ENCODE measurements at regions not wholly inside any gene's neighbourhood (a gene's known extent, or its start where the extent isn't known, plus 50 kb on each side); places are given as distances from the start of the nearest gene placed in this dataset.

DNA sequence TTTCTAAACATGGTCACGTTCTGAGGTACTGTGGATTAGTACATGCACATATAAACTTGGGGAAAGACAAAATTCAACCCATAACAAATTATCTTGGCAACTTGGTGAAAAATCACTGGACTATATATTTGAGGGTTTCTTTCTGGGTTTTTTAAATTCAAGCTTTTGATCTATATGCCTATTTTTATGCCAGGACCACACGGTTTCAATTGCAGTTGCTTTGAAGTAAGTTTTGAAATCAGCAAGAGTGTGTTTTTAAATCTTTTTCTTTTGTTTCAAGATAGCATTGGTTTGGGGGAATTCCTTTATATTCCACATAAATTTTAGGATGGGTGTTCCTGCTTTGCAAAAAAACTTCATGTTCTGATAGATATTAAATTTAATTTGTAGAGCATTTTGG lies 406.4 kb upstream of the VWC2 start:
- DNase-seq, result no peak

DNA sequence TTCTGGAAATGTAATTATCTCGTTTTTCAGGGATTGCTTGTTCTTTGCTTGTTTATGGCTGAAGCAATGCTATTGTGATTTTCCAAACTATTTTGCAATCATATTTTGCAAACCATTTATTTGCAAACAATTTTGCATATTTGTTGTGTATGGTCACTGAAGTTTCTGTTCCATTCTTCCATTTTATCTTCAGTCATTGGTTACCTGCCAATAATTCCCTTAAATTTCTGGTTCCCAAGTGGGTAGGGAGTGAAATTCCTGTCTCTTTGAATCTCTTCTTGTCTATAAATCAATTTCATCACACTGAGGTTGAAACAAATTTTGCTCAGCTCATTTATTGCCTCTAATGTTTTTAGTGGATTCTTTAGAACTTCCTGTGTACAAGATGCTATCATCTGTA lies 401.7 kb upstream of the VWC2 start:
- no peak for DNase-seq

DNA sequence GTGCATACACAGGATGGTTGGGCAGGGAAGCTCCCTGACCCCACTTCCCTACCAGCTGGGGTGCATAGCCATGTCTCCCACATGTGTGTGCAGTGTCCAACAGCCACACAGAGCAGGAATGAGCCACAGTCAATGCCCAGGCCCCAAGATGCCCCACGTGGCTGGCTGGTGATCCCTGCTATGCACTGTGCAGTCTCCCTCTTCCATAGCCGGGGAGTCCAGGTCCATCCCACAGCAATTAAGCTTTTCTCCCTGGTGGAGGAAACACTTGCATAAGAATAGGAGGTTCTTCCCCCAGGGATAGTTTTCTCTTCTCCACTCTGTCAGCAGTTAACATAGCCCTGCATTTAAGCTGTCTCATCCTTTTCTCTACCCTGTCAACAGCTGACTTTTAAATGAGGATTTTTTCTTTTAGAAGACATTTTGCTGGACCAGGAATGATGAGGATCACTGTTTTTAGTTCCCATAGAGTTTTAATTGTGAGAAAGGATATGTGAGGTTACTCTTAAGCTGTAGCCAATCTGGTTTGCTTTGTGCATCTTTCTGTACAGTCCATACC lies 396.5 kb upstream of the VWC2 start:
- no peak for DNase-seq

DNA sequence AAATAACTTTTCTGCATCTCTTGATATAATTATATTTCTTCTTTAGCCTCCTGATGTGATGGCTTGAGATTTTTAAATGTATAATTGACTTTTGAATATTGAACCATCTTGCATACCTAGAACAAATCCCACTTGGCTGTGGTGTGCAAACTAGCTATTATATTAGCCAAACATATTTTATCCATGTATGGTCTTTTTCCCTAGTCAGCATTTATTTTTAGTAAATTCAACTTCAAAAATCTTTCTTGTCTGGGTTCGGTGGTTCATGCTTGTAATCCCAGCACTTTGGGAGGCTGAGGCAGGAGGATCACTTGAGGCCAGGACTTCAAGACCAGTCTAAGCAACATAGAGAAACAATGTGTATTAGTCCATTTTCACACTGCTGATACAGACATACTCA lies 386.6 kb upstream of the VWC2 start:
- no peak for DNase-seq

DNA sequence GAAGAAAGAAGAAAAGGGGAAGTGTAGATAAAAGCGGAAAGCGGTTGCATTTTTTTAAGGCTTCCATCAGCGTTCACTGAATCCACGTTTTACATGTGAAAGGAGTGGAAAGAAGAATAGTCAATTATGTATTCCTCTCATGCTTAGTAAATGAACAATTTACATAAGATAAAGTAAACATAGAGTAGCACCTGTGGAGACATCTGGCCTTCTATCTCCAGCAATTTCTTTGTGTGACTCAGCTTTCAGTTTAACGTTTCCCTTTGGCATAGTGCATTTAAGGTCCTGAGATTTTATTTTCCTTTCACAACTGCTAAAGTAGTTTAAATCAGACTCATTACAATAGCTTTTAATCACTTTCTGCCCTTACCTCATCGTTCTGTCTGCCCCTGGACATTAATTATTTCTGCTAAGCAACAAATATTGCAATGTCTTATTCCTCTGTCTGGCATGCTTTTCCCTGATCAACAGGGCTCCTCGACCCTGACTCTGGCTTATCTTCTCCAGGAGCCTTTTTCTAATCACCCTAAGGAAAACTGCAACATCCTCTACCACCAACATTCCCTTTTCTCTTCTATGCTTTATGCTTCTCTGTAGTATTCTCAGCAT lies 383.5 kb upstream of the VWC2 start:
- no peak for DNase-seq

DNA sequence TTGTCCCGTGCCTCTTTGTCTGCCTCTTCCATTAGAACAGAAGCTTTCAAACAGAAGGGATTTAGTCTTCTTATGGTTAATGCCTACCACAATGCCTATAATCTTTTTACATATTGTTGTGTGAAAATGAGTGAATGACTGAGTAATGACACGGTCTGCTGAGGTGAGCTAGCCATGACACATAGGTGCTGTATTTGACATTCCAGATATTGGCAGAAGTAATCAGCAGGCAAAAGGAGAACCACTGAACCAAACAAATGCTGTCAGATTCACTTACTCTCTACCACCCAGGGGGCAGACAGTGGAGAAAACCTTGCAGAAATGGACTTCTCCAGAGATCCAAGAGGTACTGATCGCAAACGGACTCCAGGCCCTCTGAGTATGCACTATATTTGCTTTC lies 377.2 kb upstream of the VWC2 start:
- DNase-seq, result no peak

DNA sequence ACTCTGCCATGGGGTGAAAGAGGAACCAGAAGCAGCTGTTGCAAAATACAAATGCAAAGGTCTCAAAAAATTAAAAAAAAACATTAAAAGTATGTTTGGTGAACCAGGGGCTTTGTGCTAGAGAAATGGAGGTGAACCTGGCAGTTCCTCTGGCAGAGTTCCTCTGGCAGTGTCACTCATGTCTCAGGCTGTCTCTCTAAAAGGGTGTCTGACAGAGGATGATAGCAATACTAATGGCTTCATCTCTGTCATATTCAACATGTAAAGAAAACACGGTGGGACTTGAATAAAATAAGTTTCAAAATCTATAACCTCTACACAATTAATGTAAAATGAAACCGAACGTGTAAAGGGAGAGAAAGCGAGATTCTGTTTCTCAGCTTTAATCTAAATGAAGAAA lies 375.7 kb upstream of the VWC2 start:
- DNase-seq, result no peak

DNA sequence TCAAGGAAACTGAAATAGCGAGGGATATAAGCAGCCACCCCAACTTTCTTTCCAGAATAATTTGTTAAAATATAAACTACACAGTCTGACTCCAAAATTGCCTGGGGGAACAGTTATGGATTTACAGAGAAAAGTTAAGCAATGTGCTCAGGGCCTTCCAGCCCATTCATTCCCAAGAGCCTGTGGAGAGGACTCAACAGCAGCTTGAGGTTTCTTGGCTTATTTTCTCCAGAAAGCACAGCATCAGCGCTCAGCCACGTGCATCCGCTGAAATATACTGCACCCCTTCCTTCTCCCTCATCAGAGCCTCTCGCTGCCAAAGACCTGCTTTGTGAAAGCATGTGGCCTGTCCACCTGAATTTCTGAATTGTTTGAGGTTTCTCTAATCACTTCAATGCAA lies 375.2 kb upstream of the VWC2 start:
- no peak for DNase-seq

DNA sequence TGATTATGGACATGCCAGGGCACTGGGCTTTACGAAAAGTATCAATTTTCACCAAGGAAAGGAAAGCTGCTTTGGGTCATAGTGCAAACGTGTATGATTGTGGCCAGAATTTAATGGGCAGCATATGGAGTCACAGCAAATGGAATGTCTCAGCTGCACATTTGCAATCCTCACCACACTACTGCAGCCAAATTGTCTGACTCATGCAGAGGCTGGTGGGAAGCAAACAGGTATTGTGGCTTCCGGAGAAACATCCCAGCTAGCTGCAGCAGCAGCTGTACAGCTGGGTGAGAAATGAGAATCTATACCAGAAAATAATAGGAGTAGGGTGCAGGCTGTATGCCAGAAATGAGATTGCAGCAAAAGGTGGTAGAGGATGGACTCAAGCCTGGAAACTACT lies 374.7 kb upstream of the VWC2 start:
- no peak for DNase-seq

DNA sequence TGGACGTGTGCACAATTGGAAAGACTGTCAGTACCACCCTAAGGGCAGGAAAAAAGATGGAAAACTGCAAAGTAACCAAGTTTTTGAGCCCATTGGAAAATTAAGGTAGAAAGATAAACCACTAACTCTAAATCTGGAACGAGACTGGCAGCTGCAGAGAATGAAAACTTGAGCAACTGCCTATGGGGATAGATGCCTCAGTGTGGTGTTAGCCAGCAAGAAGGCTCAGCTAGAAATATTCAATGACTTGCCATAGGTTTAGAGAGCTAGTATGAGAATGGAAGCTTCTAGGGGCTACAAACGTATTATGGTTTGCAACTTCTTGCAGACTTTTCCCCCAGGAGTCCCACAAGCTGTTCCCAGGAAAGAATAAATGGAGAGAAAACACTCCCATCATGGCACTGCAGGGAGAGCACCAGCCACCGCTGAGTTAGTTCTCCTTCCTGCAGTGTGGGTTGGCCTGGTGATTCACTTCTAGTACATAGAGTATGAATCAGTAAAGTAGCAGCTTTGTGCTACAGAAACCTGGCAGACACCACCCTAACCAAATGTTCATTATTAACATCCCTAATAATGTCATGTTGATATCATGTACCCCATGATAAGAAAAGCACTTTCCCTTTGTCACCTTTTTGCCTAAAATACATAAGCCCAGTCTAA lies 372.4 kb upstream of the VWC2 start:
- DNase-seq, result peak in 6 of 56 donors; percentile 2 to 34 (median 6)

DNA sequence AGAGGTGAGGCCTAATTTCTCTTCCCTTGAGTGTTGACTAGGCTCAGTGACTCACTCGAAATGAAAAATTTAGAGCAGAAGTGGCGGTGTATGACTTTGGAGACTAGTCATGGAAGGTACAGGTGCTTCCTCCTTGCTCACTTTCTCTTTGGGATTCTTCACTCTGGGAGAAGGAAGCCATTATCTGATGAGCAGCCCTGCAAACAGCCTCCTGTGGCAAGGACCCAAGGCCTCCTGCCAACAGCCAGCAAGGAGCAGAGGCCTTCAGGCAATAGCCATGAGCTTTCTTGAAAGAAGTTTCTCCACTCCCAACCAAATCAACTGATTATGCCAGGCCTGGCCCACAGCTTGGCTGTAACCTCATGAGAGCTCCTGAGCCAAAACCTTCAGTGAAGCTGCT lies 369.6 kb upstream of the VWC2 start:
- no peak for DNase-seq

DNA sequence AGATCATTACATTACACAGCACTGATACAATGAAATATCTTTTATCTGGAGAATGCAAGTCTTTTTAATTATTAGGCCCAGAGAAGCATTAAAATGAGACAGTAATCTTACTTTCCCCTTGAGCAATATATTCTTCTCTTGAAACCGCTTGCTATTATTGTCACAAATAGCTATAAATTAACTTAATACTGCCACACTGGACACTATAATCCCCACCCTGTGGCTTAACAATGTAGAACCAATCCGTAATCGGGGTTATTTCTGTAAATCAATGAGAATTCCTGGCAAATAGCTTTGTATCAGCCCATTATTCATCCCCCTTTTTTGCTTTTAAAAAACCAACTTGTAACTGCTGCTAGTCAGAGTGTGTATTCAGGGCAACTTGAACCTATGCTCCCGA lies 366.2 kb upstream of the VWC2 start:
- no peak for DNase-seq

DNA sequence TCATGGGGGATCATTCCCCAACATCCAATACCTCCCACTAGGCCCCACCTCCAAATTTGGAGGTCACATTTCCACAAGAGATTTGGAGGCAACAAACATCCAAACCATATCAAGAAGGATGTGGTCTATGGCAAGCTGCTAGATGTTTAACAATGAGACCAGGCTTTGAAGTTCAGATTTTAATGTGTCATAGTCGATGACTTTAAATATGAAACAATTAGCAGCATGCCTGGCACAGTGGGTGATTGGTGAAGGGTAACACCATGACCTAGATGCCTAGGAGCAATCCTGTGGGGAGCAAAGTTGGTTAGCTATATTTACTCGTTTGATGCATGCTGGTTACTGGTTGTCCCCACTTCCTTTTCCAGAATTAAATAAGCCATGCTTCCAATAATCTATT lies 356.4 kb upstream of the VWC2 start:
- DNase-seq, result no peak

DNA sequence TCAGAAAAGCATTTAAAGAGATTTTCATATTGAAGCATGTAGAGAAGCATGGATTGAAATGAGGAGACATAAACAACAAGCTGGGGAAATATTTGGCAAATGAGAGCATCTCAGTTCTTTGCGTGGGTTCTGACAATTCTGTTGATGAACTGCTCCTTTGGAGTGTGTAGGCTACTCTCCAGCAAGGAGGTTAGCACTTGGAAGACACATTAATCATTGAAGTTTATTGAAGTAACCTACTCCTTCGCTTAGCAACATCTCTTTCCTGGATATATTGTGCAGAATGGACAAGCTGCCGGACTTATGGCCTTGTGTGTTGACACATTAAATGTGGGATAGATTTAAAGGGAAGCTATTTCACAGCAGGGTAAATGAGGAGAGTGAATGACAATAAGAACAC lies 354.5 kb upstream of the VWC2 start:
- DNase-seq, result peak in 2 of 56 donors; percentile 3 to 20

DNA sequence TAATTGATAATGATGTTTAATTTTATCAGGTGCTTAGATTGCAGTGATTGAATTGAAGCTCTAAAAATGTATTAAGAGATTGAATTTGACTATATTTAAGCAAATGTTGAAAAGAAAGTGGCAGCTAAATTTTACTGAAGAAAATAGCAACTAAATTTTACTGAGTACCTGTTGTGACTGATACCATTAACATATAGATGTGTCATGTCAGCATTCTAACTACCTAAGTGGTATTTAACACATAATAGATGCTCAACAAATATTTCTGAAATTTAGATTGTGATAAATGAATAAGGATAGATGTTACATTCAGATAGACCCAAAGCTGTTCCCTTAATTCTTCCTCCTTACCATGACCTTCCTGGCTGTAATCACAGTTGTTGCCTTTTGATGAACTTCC lies 350.9 kb upstream of the VWC2 start:
- no peak for DNase-seq

DNA sequence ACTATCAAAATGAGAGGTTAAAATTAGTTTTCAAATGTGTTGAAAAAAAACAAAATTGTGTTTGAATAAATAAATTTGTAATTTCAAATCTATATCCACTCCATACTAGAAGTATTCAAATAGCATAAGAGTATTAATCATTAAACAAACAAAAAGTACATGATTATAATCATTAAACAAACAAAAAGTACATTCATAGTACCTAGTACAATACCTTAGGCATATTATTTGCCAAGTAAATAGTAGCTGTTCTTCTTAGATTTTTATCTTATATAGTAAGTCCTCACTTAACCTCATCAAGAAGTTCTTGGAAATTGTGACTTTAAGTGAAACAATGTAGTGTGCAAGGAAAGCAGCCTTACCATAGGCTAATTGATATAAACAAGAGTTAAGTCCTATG lies 349.3 kb upstream of the VWC2 start:
- DNase-seq, result no peak

DNA sequence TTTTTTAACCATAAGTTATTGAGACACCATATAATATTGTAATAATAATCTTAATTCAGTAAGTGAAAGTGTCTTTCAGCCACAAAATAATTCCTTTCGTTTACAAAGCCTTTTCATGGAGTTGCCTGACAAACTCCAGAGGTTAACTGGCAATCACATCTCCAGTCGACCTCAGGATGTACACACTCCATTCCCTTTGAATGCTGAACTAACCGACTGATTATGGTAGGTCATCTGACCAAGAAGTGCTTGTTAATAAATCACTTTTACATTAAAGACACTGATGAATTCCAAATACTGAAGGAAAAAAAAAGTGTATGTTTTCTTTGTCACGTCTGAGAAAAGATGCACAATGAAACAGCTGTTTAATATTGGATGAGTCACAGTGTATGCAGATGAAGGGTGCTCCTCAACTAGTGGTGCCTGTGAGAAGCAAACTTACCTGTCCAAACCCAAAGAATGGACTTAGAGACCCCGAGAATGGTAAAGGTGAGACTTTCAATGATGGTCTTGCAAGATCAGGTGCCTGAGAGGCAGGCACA lies 348.1 kb upstream of the VWC2 start:
- no peak for DNase-seq

DNA sequence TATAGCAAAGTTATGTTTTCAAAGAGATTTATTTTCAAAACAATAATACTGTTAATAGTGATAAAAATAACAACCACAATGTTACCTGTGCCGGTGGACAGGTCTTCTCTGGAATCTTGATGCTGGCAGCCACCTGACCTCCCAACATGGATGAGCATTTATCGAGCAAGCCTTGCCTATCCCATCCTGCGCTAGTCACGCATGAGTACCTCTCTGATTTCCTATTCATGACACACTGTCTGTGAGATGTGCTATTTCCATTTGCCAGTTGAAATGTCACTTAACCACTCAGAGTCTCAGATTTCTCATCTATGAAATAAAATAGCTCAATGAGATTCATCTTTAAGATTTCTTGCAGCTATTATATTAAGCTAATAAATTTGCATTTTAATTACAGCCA lies 341.2 kb upstream of the VWC2 start:
- DNase-seq, result no peak

DNA sequence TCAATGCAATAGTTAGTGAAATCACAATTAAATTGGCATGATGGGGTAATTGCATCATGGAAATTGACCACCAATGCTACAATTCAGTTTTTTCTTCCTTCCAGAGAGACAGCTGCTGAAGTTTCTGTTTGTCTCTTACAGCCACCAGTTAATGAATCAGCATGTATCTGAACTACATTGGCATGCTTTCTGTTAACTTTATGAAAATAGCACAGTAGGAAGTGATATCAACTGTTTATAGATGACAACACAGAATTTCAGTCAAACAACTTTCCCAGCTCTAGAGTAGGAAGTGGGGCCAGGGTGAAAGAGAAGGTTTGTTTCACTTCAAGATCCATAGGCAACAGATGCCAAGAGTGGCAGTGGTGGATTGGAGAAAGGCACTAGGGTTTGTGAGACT lies 339.6 kb upstream of the VWC2 start:
- DNase-seq, result no peak

DNA sequence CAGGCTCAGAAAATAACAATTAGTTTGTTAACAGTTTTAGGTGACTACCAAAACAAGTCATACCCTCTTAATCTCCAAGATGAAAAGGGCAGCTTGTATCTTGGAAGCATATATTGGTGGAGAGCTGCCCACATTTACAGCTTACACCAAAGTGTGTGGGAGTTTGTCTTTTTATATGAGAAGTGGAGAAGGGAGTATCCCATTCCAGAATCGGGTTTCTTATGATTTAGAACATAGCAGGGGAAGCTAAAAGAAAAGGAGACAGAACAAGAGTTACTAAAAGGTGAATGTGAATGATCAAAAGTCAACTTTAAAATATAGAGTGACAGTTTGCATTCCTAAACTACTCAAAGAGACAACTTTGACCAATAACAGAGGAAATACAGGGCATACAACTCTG lies 338.6 kb upstream of the VWC2 start:
- DNase-seq, result no peak

DNA sequence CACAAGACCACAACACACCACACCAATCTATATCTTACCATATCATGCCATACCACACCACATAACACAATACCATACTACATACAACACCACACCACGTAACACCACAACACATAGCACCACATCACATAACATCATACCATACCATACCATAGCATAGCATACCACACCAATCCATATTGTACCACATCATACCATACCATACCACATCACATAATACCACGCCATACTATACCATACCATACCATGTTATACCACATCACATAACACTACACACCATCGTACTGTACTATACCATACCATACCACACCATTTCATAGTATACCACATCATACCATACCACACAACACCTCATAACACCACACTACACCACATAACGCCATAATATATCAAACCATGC lies 335.2 kb upstream of the VWC2 start:
- no peak for DNase-seq

DNA sequence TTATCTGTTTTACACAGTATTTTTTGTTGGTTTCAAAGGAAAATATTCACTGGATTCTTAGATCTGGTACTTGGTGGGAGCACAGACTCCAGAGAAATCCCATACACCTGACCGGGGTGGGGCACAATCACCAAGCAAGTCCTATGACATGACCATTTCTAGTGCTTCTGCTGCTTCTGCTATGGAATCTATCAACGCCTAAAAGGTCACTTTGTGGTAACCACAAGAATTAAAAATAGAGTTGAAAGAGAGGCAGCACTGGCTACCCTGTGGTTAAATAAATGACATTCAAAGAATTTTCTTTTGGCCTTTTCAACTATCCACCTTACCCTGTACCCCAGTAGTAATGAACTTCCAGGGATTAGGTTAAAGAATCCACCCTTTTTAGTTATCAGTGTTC lies 329.9 kb upstream of the VWC2 start:
- DNase-seq, result no peak

DNA sequence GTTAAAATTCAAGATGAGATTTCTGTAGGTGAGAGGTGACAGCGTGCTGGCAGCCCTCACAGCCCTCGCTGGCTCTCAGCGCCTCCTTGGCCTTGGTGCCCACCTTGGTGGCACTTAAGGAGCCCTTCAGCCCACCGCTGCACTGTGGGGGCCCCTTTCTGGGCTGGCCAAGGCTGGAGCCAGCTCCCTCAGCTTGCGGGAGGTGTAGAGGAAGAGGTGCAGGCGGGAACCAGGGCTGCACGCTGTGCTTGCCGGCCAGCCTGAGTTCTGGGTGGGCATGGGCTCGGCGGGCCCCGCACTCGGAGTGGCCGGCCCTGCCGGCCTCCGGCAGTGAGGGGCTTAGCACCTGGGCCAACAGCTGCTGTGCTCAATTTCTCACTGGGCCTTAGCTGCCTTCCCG lies 320.0 kb upstream of the VWC2 start:
- no peak for DNase-seq

Data from amygdala (tissue), 56 donors.